ENCODE measurements at regions not wholly inside any gene's neighbourhood (a gene's known extent, or its start where the extent isn't known, plus 50 kb on each side); places are given as distances from the start of the nearest gene placed in this dataset.

- no peak overlapping the region for H3K4me3 ChIP-seq (ENCODE audit: insufficient read depth, low read length, poor library complexity, severe bottlenecking)
- no peaks in the 10 kb centered on the region for H4K20me1 ChIP-seq (ENCODE audit: low read depth, low read length)
- TF ChIP-seq EZH2phosphoT487 (conservative IDR thresholded peaks at IDR 0.05; ENCODE audit: low read length) (no peak), CTCF (IDR thresholded peaks at IDR 0.05; ENCODE audit: insufficient read depth, low read length, poor library complexity, severe bottlenecking) (no peak)
- H3K27ac ChIP-seq (ENCODE audit: low read depth, low read length), result no peak overlapping the region
- H3K79me2 ChIP-seq (ENCODE audit: insufficient read depth, low read length), result no peaks in the 10 kb centered on the region
- H3K27me3 ChIP-seq (ENCODE audit: low read length), result no peaks in the 10 kb centered on the region
- H3F3A ChIP-seq (ENCODE audit: insufficient read depth), result no peaks in the 10 kb centered on the region
- no peak overlapping the region for H2AFZ ChIP-seq (ENCODE audit: low read depth, low read length, severe bottlenecking)
- no peak overlapping the region for H3K9ac ChIP-seq (ENCODE audit: low read length)
- H3K4me2 ChIP-seq (ENCODE audit: low read depth, low read length, poor library complexity, severe bottlenecking), result no peak overlapping the region
- H3K9me3 ChIP-seq (ENCODE audit: insufficient read depth, low read length), result no peaks in the 10 kb centered on the region
- H3K36me3 ChIP-seq (ENCODE audit: low read length), result no peaks in the 10 kb centered on the region
- no peaks in the 10 kb centered on the region for H3K9me2 ChIP-seq (replicated peaks; ENCODE audit: insufficient read depth, low read length)
These were observed 50.5 kb upstream of the ZNF438 start for GRCh38 chr10:31081937-31082840.

- no peak overlapping the region for H3K4me3 ChIP-seq (ENCODE audit: insufficient read depth, low read length, poor library complexity, severe bottlenecking)
- no peak overlapping the region for H3K4me2 ChIP-seq (ENCODE audit: low read depth, low read length, poor library complexity, severe bottlenecking)
- no peaks in the 10 kb centered on the region for H4K20me1 ChIP-seq (ENCODE audit: low read depth, low read length)
- no peaks in the 10 kb centered on the region for H3K79me2 ChIP-seq (ENCODE audit: insufficient read depth, low read length)
- TF ChIP-seq EZH2phosphoT487 (conservative IDR thresholded peaks at IDR 0.05; ENCODE audit: low read length) (no peak), CTCF (IDR thresholded peaks at IDR 0.05; ENCODE audit: insufficient read depth, low read length, poor library complexity, severe bottlenecking) (no peak)
- H3K27me3 ChIP-seq (ENCODE audit: low read length), result no peaks in the 10 kb centered on the region
- no peaks in the 10 kb centered on the region for H3K9me2 ChIP-seq (replicated peaks; ENCODE audit: insufficient read depth, low read length)
- H3K27ac ChIP-seq (ENCODE audit: low read depth, low read length), result no peak overlapping the region
- H2AFZ ChIP-seq (ENCODE audit: low read depth, low read length, severe bottlenecking), result peak overlapping the region; percentile 43
- H3K9me3 ChIP-seq (ENCODE audit: insufficient read depth, low read length), result no peaks in the 10 kb centered on the region
- no peak overlapping the region for H3K9ac ChIP-seq (ENCODE audit: low read length)
- H3K36me3 ChIP-seq (ENCODE audit: low read length), result no peaks in the 10 kb centered on the region
- no peaks in the 10 kb centered on the region for H3F3A ChIP-seq (ENCODE audit: insufficient read depth)
These were observed 52.1 kb upstream of the ZNF438 start for GRCh38 chr10:31083765-31084184.

GRCh38 chr10:31087011-31087410, 55.3 kb upstream of the ZNF438 start:
- no peak overlapping the region for H2AFZ ChIP-seq (ENCODE audit: low read depth, low read length, severe bottlenecking)
- no peak overlapping the region for H3K4me3 ChIP-seq (ENCODE audit: insufficient read depth, low read length, poor library complexity, severe bottlenecking)
- H3K36me3 ChIP-seq (ENCODE audit: low read length), result no peaks in the 10 kb centered on the region
- no peaks in the 10 kb centered on the region for H3K27me3 ChIP-seq (ENCODE audit: low read length)
- no peaks in the 10 kb centered on the region for H3F3A ChIP-seq (ENCODE audit: insufficient read depth)
- no peaks in the 10 kb centered on the region for H3K79me2 ChIP-seq (ENCODE audit: insufficient read depth, low read length)
- no peaks in the 10 kb centered on the region for H3K9me2 ChIP-seq (replicated peaks; ENCODE audit: insufficient read depth, low read length)
- H4K20me1 ChIP-seq (ENCODE audit: low read depth, low read length), result no peaks in the 10 kb centered on the region
- no peak overlapping the region for H3K27ac ChIP-seq (ENCODE audit: low read depth, low read length)
- H3K9ac ChIP-seq (ENCODE audit: low read length), result no peak overlapping the region
- TF ChIP-seq CTCF (IDR thresholded peaks at IDR 0.05; ENCODE audit: insufficient read depth, low read length, poor library complexity, severe bottlenecking) (no peak), EZH2phosphoT487 (conservative IDR thresholded peaks at IDR 0.05; ENCODE audit: low read length) (no peak)
- H3K9me3 ChIP-seq (ENCODE audit: insufficient read depth, low read length), result no peaks in the 10 kb centered on the region
- H3K4me2 ChIP-seq (ENCODE audit: low read depth, low read length, poor library complexity, severe bottlenecking), result no peak overlapping the region

All from SU-DHL-6 (cell line).